Daoy (cell line): ENCODE measurements at regions not wholly inside any gene's neighbourhood (a gene's known extent, or its start where the extent isn't known, plus 50 kb on each side); places are given as distances from the start of the nearest gene placed in this dataset.
"Not testable (repeated sequence)": the region's sequence is repeated elsewhere in the genome, so short reads cannot be mapped to it uniquely, and the experiment has no call there.

Experiments used
- DNase-seq: peaks from one replicate; pipeline ENCODE4 v3.0.0-alpha.2; 2015; ENCODE audit warnings: low read depth

GRCh38 chr15:91611561-91612323 is 241.8 kb upstream of the SLCO3A1 start:
- DNase-seq = no peak

- no peak for DNase-seq
These were observed 233.3 kb upstream of the SLCO3A1 start for GRCh38 chr15:91620229-91620628.

GRCh38 chr15:91622235-91622634 is 231.3 kb upstream of the SLCO3A1 start:
- DNase-seq = no peak

GRCh38 chr15:91622711-91623342 is 230.7 kb upstream of the SLCO3A1 start:
- DNase-seq = no peak

- DNase-seq = no peak
These were observed 229.0 kb upstream of the SLCO3A1 start for GRCh38 chr15:91624353-91624968.

GRCh38 chr15:91625506-91625905 is 228.0 kb upstream of the SLCO3A1 start:
- DNase-seq = no peak

- DNase-seq = peak; percentile 44
These were observed 225.8 kb upstream of the SLCO3A1 start for GRCh38 chr15:91627473-91628278.

GRCh38 chr15:91630090-91630489 is 223.4 kb upstream of the SLCO3A1 start:
- DNase-seq = no peak

GRCh38 chr15:91632176-91632575 is 221.3 kb upstream of the SLCO3A1 start:
- no peak for DNase-seq

- DNase-seq = peak; percentile 26
These were observed 220.5 kb upstream of the SLCO3A1 start for GRCh38 chr15:91632981-91633380.

GRCh38 chr15:91634179-91634578 is 219.3 kb upstream of the SLCO3A1 start:
- DNase-seq = no peak

- no peak for DNase-seq
These were observed 218.4 kb upstream of the SLCO3A1 start for GRCh38 chr15:91635080-91635479.

GRCh38 chr15:91635641-91636040 is 217.9 kb upstream of the SLCO3A1 start:
- DNase-seq = no peak

- DNase-seq = no peak
These were observed 204.5 kb upstream of the SLCO3A1 start for GRCh38 chr15:91649016-91649415.

- DNase-seq = no peak
These were observed 203.6 kb upstream of the SLCO3A1 start for GRCh38 chr15:91649831-91650321.

- DNase-seq = no peak
These were observed 202.3 kb upstream of the SLCO3A1 start for GRCh38 chr15:91651251-91651650.

- no peak for DNase-seq
These were observed 200.8 kb upstream of the SLCO3A1 start for GRCh38 chr15:91652610-91653207.

- not testable (repeated sequence) for DNase-seq
These were observed 197.8 kb upstream of the SLCO3A1 start for GRCh38 chr15:91655563-91656290.

- no peak for DNase-seq
These were observed 193.3 kb upstream of the SLCO3A1 start for GRCh38 chr15:91660174-91660649.

- DNase-seq = no peak
These were observed 189.2 kb upstream of the SLCO3A1 start for GRCh38 chr15:91664224-91664836.
